CD4-positive, alpha-beta T cell treated with Interleukin-6 for 4 hours (primary cell): ENCODE measurements at regions not wholly inside any gene's neighbourhood (a gene's known extent, or its start where the extent isn't known, plus 50 kb on each side); places are given as distances from the start of the nearest gene placed in this dataset.
A peak's percentile ranks its signal among the peaks of the same experiment; 100 is the strongest.
"Not testable (repeated sequence)": the region's sequence is repeated elsewhere in the genome, so short reads cannot be mapped to it uniquely, and the experiment has no call there.

ENCODE experiments used
- DNase-seq: peaks from one replicate; pipeline ENCODE4 v3.0.0-alpha.2; 2020; ENCODE audit warnings: mixed read lengths

DNA sequence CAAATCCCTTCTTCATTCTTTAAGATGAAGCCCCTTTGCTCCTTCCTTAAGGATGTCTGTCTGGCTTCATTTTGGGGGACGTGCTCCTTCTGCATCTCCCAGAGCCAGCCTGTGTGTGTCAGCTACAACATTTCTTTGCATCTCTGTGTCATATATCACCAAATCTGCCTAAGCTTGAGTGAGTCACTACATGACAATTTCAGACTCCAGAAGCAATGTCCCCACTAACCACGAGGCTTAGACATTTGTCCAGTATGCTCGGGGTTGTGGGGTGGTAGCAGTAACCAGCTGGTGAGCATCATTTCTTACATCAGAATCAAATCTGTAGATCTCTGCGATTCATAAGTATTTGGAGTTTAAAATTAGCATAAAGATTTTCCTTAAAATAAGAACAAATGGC lies 54.1 kb upstream of the USP14 start:
- not testable (repeated sequence) for DNase-seq

DNA sequence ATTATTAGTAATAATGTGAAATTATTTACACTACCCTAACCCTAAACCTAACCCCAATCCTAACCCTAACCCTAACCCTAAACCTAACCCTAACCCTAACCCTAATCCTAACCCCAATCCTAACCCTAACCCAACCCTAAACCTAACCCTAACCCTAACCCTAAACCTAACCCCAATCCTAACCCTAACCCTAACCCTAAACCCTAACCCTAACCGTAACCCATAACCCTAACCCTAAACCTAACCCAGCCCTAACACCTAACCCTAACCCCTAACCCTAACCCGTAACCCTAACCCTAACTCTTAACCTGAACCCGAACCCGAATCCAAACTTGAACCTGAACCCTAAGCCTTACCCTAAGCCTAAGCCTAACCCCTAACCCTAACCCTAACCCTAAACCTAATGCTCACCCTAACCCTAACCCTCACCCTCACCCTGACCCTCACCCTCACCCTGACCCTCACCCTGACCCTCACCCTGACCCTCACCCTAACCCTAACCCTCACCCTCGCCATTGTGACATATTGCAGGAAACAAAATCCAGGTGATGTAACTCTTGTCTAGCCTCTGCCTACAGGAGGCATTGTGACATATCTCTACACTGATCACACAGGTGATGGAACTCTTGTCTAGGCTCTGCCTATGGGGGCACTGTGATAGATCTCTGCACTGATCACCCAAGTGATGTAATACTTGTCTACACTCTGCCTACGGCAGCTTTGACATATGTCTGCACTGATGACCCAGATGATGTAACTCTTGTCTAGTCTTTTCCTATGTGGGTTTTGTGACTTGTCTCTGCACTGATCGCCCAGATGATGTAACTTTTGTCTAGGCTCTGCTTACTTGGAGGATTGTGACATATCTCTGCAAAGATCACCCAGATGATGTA lies 53.0 kb upstream of the USP14 start:
- DNase-seq = not testable (repeated sequence)

DNA sequence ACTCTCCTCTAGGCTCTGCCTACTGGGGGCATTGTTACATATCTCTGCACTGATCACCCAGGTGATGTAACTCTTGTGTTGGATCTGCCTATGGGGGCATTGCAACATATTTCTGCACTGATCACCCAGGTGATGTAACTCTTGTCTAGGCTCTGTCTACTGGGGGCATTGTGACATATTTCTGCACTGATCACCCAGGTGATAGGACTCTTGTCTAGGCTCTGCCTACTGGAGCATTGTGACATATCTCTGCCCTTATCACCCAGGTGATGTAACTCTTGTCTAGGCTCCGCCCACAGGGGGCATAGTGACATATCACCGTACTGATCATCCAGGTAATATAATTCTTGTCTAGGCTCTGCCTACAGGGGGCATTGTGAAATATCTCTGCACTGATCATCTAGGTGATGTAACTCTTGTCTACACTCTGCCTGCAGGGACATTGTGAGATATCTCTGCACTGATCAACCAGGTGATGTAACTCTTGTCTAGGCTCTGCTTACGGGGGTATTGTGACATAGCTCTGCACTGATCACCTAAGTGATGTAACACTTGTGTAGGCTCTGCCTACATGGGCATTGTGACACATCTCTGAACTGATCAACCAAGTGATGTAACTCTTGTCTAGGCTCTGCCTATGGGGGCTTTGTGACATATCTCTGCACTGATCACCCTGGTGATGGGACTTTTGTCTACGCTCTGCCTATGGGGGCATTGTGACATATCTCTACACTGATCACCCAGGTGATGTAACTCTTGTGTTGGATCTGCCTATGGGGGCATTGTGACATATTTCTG lies 52.1 kb upstream of the USP14 start:
- DNase-seq = not testable (repeated sequence)

DNA sequence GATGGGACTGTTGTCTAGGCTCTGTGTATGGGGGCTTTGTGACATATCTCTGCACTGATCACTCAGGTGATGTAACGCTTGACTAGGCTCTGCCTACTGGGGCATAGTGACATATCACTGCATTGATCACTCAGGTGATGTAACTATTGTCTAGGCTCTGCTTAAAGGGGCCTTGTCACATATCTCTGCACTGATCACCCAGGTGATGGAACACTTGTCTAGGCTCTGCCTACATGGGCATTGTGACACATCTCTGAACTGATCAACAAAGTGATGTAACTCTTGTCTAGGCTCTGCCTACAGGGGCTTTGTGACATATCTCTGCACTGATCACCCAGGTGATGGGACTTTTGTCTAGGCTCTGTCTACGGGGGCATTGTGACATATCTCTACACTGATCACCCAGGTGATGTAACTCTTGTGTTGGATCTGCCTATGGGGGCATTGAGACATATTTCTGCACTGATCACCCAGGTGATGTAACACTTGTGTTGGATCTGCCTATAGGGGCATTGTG lies 51.4 kb upstream of the USP14 start:
- not testable (repeated sequence) for DNase-seq

DNA sequence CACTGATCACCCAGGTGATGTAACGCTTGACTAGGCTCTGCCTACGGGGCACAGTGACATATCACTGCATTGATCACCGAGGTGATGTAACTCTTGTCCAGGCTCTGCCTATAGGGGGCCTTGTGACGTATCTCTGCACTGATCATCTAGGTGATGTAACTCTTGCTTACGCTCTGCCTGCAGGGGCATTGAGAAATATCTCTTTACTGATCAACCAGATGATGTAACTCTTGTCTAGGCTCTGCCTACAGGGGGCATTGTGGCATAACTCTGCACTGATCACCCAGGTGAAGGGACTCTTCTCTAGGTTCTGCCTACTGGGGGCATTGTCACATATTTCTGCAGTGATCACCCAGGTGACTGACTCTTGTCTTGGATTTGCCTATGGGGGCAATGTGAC lies 50.9 kb upstream of the USP14 start:
- DNase-seq = peak; percentile 3

DNA sequence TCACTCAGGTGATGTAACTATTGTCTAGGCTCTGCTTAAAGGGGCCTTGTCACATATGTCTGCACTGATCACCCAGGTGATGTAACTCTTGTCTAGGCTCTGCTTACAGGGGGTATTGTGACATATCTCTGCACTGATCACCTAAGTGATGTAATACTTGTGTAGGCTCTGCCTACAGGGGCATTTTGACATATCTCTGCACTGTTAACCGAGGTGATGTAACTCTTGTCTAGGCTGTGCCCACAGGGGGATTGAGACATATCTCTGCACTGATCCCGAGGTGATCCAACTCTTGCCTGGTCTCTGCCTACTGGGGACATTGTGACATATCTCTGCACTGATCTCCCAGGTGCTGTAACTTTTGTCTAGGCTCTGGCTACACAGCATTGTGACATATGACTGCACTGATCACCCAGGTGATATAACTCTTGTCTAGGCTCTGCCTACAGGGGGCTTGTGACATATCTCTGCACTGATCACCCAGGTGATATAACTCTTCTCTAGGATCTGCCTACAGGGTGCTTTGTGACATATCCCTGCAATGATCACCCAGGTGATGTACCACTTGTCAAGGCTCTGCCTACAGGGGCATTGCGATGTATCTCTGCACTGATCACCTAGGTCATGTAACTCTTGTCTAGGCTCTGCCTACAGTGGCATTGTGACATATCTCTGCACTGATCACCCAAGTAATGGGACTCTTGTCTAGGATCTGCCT lies 50.3 kb upstream of the USP14 start:
- DNase-seq = not testable (repeated sequence)
